ENCODE measurements at regions not wholly inside any gene's neighbourhood (a gene's known extent, or its start where the extent isn't known, plus 50 kb on each side); places are given as distances from the start of the nearest gene placed in this dataset.

DNA sequence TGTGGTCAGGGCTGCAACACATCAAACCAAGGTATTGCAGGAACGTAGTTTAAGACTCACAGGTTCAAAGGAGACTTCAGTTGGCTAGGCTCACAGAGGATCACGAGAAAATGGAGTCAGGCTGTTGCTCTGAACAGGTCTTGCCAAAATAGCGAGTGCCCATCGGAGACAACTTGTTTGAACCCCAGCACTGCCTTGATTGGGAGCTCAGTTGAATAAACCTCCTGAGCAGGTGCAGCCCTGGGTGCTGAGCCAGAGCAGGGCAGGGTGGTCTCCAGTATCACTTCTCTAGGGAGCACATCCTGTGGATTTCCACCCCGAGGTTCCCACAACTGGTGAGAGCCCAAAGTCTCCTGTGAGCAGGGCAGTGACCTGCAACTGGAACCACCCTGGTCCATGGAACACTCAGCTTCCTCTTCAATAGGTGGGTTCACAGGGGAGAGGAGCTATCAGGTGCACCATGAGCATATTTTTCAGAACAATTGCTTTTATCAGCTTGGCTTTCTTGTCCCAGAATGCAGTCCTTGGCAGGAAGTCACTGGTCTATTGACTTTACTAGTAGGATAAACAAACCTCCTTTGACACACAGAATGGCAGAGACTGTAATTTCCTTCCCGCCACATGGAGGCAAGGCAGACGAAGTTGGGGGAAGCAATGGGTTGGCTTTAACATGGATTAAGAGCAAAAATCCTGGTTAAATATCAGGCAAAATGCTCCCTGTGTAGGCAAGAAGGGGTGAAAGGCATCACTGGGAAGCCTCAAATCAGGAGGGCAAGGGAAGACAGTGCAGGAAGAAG, 267.7 kb upstream of the FOXQ1 start:
- Histone ChIP-seq H3K4me3 (ENCODE audit: low read length) (no peak overlapping the region), H3K9ac (ENCODE audit: low read length) (no peak overlapping the region), H3F3A (ENCODE audit: insufficient read depth, low read length) (no peaks in the 10 kb centered on the region), H3K4me2 (ENCODE audit: low read depth, low read length) (no peak overlapping the region), H2AFZ (ENCODE audit: low read length) (no peak overlapping the region), H3K27me3 (replicated peaks; ENCODE audit: insufficient read depth, low read length) (no peaks in the 10 kb centered on the region), H4K20me1 (ENCODE audit: insufficient read depth, low read length) (no peaks in the 10 kb centered on the region), H3K27ac (ENCODE audit: low read length) (no peak overlapping the region), H3K9me3 (replicated peaks; ENCODE audit: insufficient read depth, low read length) (0 out of 2 replicates have a peak, but pooled peaks cover 2% of the 10 kb centered on the region), H3K4me1 (ENCODE audit: low read length) (no peaks in the 10 kb centered on the region), H3K79me2 (ENCODE audit: low read length) (no peaks in the 10 kb centered on the region), H3K9me2 (replicated peaks; ENCODE audit: insufficient read depth, low read length) (no peaks in the 10 kb centered on the region), H3K36me3 (replicated peaks; ENCODE audit: insufficient read depth, low read length) (no peaks in the 10 kb centered on the region)
- DNase-seq, result no peak
- no peak for TF ChIP-seq EZH2 (optimal IDR thresholded peaks at IDR 0.05; ENCODE audit: low read depth, low read length)

DNA sequence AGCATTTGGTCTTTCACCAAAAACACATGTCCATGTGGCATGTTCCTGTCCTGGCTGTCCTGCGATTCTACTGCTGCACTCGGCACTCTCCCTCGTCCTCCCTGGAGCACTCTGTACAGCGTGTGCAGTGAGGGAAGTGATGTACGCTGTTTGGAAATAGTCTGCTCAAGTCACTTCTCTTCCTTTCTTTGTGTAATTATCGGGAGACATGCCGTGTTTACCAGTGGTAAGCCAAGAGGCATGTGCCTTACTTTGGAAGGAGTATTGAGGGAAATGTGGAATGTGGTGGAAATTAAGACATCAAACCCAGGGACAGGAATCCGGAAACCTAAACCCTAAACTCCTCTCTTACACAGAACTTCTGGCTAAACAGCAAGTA, 268.5 kb upstream of the FOXQ1 start:
- H3K9ac ChIP-seq (ENCODE audit: low read length), result no peak overlapping the region

DNA sequence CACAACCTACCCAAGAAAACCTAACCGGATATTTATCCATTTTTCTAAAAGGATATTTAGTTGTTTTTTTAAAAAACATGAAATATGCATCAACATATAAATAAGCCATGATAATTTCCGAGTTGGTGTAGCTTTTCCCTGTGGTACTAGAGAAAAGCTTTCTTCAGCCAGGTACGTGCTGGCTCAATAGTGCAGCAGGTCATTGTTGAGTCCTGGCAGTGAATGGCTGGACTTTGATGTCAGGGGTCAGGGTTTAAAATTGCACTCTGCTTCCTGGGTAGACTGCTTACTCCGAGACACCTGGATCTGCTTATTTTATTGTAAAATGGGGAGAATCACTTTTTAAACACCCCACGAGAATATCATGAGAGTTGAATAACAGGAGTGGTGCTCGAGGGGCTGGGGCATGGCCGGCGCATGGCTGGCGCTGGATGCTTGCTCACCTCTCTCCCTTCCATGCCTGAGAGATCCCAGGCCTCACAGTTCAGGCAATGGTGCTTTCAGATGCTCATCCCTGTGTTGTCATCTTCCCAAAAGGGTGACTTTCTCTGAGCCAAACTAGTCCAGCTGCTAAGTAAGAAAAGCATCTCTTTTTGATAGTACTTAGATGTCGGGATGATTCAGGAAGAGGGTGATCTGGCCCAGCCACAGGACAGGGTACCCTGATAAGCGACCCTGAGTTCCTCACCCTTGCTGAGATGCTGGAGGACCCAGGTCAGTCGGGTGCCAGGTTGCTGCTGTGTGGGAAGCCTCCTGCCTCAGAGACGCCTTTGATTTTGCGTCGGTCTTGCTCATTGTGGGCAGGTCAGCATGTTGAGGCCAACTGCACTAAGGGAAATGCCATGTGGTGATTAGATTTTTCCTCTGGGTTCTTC, 269.1 kb upstream of the FOXQ1 start:
- Histone ChIP-seq H3K27ac (ENCODE audit: low read length) (no peak overlapping the region), H3F3A (ENCODE audit: insufficient read depth, low read length) (no peaks in the 10 kb centered on the region), H3K9me3 (replicated peaks; ENCODE audit: insufficient read depth, low read length) (0 out of 2 replicates have a peak, but pooled peaks cover 2% of the 10 kb centered on the region), H3K27me3 (replicated peaks; ENCODE audit: insufficient read depth, low read length) (no peaks in the 10 kb centered on the region), H4K20me1 (ENCODE audit: insufficient read depth, low read length) (no peaks in the 10 kb centered on the region), H2AFZ (ENCODE audit: low read length) (no peak overlapping the region), H3K36me3 (replicated peaks; ENCODE audit: insufficient read depth, low read length) (no peaks in the 10 kb centered on the region), H3K79me2 (ENCODE audit: low read length) (no peaks in the 10 kb centered on the region), H3K9ac (ENCODE audit: low read length) (no peak overlapping the region), H3K4me2 (ENCODE audit: low read depth, low read length) (no peak overlapping the region), H3K9me2 (replicated peaks; ENCODE audit: insufficient read depth, low read length) (no peaks in the 10 kb centered on the region), H3K4me3 (ENCODE audit: low read length) (no peak overlapping the region), H3K4me1 (ENCODE audit: low read length) (no peaks in the 10 kb centered on the region)
- no peak for DNase-seq
- TF ChIP-seq, protein P1, sequence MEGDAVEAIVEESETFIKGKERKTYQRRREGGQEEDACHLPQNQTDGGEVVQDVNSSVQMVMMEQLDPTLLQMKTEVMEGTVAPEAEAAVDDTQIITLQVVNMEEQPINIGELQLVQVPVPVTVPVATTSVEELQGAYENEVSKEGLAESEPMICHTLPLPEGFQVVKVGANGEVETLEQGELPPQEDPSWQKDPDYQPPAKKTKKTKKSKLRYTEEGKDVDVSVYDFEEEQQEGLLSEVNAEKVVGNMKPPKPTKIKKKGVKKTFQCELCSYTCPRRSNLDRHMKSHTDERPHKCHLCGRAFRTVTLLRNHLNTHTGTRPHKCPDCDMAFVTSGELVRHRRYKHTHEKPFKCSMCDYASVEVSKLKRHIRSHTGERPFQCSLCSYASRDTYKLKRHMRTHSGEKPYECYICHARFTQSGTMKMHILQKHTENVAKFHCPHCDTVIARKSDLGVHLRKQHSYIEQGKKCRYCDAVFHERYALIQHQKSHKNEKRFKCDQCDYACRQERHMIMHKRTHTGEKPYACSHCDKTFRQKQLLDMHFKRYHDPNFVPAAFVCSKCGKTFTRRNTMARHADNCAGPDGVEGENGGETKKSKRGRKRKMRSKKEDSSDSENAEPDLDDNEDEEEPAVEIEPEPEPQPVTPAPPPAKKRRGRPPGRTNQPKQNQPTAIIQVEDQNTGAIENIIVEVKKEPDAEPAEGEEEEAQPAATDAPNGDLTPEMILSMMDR (IDR thresholded peaks at IDR 0.05; ENCODE audit: low read length), result no peak
- TF ChIP-seq EZH2 (optimal IDR thresholded peaks at IDR 0.05; ENCODE audit: low read depth, low read length) (no peak), EZH2phosphoT487 (IDR thresholded peaks at IDR 0.05; ENCODE audit: low read length) (no peak)

More for the DNA sequence above, 268.5 kb upstream of the FOXQ1 start:
- H3K4me1 ChIP-seq (ENCODE audit: low read length), result no peaks in the 10 kb centered on the region
- no peak overlapping the region for H3K4me3 ChIP-seq (ENCODE audit: low read length)
- no peak for DNase-seq
- no peaks in the 10 kb centered on the region for H4K20me1 ChIP-seq (ENCODE audit: insufficient read depth, low read length)
- H2AFZ ChIP-seq (ENCODE audit: low read length), result no peak overlapping the region
- H3K9me2 ChIP-seq (replicated peaks; ENCODE audit: insufficient read depth, low read length), result no peaks in the 10 kb centered on the region
- no peaks in the 10 kb centered on the region for H3K36me3 ChIP-seq (replicated peaks; ENCODE audit: insufficient read depth, low read length)
- H3K4me2 ChIP-seq (ENCODE audit: low read depth, low read length), result no peak overlapping the region
- H3K27me3 ChIP-seq (replicated peaks; ENCODE audit: insufficient read depth, low read length), result no peaks in the 10 kb centered on the region
- no peaks in the 10 kb centered on the region for H3K79me2 ChIP-seq (ENCODE audit: low read length)
- no peak overlapping the region for H3K27ac ChIP-seq (ENCODE audit: low read length)
- H3F3A ChIP-seq (ENCODE audit: insufficient read depth, low read length), result no peaks in the 10 kb centered on the region
- H3K9me3 ChIP-seq (replicated peaks; ENCODE audit: insufficient read depth, low read length), result 0 out of 2 replicates have a peak, but pooled peaks cover 2% of the 10 kb centered on the region
- TF ChIP-seq, protein P1 (IDR thresholded peaks at IDR 0.05; ENCODE audit: low read length), result no peak
- no peak for TF ChIP-seq EZH2 (optimal IDR thresholded peaks at IDR 0.05; ENCODE audit: low read depth, low read length)
- TF ChIP-seq EZH2phosphoT487 (IDR thresholded peaks at IDR 0.05; ENCODE audit: low read length), result no peak

Data from MM.1S (cell line).